ENCODE measurements at regions not wholly inside any gene's neighbourhood (a gene's known extent, or its start where the extent isn't known, plus 50 kb on each side); places are given as distances from the start of the nearest gene placed in this dataset.

DNA sequence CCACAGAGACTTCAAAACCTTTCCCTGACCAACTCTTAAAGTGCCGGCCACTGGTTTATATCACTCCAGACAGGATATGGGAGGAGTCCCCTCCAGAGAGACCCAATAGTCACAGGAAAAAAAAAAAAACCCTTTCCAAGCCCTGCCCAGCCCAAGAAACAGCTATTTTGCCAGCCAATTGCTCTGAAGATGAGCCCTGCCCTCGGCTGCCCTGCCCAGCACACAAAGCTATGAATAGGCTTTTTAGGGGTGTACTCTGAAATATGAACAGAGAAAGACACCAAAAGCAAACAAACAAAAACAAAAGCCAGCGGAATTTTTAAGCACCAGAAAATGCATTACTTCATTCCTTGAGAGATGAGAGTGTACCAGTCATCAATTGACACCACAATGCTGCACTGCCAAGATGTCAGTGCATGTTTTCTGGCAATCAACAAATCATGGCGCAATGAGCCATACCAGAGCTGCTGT lies 275.1 kb downstream of the C6orf118 start:
- TF ChIP-seq, protein P1, sequence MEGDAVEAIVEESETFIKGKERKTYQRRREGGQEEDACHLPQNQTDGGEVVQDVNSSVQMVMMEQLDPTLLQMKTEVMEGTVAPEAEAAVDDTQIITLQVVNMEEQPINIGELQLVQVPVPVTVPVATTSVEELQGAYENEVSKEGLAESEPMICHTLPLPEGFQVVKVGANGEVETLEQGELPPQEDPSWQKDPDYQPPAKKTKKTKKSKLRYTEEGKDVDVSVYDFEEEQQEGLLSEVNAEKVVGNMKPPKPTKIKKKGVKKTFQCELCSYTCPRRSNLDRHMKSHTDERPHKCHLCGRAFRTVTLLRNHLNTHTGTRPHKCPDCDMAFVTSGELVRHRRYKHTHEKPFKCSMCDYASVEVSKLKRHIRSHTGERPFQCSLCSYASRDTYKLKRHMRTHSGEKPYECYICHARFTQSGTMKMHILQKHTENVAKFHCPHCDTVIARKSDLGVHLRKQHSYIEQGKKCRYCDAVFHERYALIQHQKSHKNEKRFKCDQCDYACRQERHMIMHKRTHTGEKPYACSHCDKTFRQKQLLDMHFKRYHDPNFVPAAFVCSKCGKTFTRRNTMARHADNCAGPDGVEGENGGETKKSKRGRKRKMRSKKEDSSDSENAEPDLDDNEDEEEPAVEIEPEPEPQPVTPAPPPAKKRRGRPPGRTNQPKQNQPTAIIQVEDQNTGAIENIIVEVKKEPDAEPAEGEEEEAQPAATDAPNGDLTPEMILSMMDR (IDR thresholded peaks at IDR 0.05; ENCODE audit: borderline replicate concordance): no peak
- DNase-seq: no peak
- intact Hi-C loops (cut with micrococcal nuclease): no loop called here
- no peak overlapping the region for H3K4me3 ChIP-seq
- no peaks in the 10 kb centered on the region for H3K9me3 ChIP-seq (replicated peaks)
- H3K4me1 ChIP-seq: no peaks in the 10 kb centered on the region
- peaks cover 16% of the 10 kb centered on the region for H3K27me3 ChIP-seq (ENCODE audit: low read depth)
- no peaks in the 10 kb centered on the region for H3K36me3 ChIP-seq
- no peak overlapping the region for H3K27ac ChIP-seq (replicated peaks)

DNA sequence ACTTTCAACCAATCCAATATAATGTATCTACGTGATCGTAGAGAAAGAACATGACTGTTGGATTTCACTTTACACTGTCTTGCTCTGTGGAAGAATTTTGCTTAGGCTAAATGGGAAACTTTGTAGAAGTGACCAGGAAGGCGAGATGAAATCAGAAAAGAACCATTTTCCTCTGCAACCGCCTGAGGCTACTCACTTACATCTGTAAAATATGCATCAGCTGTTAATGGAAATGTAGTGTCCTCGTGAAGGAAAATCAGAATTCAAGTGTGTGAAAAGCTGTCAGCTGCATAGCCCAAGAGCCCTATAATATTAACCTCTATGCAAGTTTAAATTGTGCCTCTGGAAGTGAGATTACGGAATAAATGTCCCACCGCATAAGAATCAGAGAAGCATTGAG lies 277.9 kb downstream of the C6orf118 start:
- intact Hi-C loops (cut with micrococcal nuclease): no loop called here
- no peak for DNase-seq
- no peaks in the 10 kb centered on the region for H3K36me3 ChIP-seq
- no peak overlapping the region for H3K27ac ChIP-seq (replicated peaks)
- no peak overlapping the region for H3K4me3 ChIP-seq
- H3K9me3 ChIP-seq (replicated peaks): no peaks in the 10 kb centered on the region
- H3K27me3 ChIP-seq (ENCODE audit: low read depth): peaks cover 14% of the 10 kb centered on the region
- no peaks in the 10 kb centered on the region for H3K4me1 ChIP-seq
- TF ChIP-seq, protein P1 (IDR thresholded peaks at IDR 0.05; ENCODE audit: borderline replicate concordance): no peak

DNA sequence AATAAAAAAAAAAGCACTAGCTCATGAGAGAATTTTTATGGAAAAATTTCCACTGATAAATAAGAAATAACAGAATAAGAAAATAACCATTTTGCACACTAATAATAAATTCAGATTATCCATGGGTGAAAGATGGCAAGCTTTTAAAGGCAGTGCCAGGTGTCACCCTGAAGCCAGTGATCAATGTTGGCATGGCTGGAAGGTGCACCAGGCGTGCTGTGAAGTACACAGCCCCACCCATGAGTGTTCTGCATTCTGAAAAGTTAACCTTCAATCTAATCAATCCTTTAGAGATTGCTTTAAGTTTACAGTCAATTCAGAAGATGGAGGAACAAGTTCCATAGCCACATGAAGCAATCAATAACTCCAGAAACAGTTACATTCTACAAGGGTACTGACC lies 284.4 kb downstream of the C6orf118 start:
- no peak for DNase-seq
- Histone ChIP-seq H3K9me3 (replicated peaks) (no peaks in the 10 kb centered on the region), H3K4me3 (no peak overlapping the region), H3K27me3 (ENCODE audit: low read depth) (peaks cover 23% of the 10 kb centered on the region), H3K36me3 (no peaks in the 10 kb centered on the region), H3K4me1 (no peaks in the 10 kb centered on the region), H3K27ac (replicated peaks) (no peak overlapping the region)
- TF ChIP-seq, protein P1 (IDR thresholded peaks at IDR 0.05; ENCODE audit: borderline replicate concordance): no peak
- intact Hi-C loops (cut with micrococcal nuclease): no loop called here

DNA sequence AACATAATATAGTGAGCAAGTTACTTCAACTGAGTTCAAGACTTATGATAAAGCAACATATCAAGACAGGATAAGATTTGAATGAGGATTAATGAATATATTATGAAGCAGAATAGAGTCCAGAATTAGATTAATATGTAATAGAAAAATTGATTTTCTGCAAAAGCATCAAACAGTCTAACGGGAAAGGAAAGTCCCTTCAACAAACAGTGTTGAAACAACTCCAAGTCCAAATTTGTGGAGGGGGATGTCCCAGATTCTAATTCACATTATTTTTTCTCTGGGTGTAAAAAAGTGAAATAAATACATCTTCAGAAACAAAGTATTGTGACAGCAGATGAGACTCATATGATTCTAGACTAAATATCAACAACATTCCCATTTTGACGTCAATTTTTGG lies 289.7 kb downstream of the C6orf118 start:
- DNase-seq: no peak
- H3K9me3 ChIP-seq (replicated peaks): no peaks in the 10 kb centered on the region
- H3K4me1 ChIP-seq: no peaks in the 10 kb centered on the region
- no peaks in the 10 kb centered on the region for H3K36me3 ChIP-seq
- no peak overlapping the region for H3K4me3 ChIP-seq
- peaks cover 16% of the 10 kb centered on the region for H3K27me3 ChIP-seq (ENCODE audit: low read depth)
- H3K27ac ChIP-seq (replicated peaks): no peak overlapping the region
- intact Hi-C loops (cut with micrococcal nuclease): no loop called here
- TF ChIP-seq, protein P1 (IDR thresholded peaks at IDR 0.05; ENCODE audit: borderline replicate concordance): no peak

DNA sequence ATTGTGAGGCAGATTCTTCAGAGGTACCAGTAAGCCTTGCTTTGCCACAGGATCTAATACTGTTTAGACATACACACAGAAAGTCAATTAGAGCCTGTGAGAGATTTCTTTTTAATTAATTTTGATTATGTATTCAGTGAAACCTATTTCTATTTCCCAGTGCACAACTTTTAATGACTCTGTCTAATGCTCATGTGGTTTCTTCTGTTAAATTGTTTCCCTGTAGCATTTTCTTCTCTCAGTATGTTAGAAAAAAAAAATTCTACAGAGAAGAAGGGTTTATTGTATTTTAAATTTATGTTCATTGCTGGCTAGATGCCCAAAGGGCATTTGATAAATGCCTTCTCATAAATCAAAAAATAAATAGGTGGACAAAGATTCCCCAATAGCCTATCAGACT lies 293.7 kb downstream of the C6orf118 start:
- Histone ChIP-seq H3K36me3 (no peaks in the 10 kb centered on the region), H3K4me3 (no peak overlapping the region), H3K4me1 (peaks cover 4% of the 10 kb centered on the region), H3K9me3 (replicated peaks) (no peaks in the 10 kb centered on the region), H3K27ac (replicated peaks) (no peak overlapping the region), H3K27me3 (ENCODE audit: low read depth) (peaks cover 2% of the 10 kb centered on the region)
- TF ChIP-seq, protein P1 (IDR thresholded peaks at IDR 0.05; ENCODE audit: borderline replicate concordance): no peak
- intact Hi-C loops (cut with micrococcal nuclease): no loop called here
- no peak for DNase-seq

DNA sequence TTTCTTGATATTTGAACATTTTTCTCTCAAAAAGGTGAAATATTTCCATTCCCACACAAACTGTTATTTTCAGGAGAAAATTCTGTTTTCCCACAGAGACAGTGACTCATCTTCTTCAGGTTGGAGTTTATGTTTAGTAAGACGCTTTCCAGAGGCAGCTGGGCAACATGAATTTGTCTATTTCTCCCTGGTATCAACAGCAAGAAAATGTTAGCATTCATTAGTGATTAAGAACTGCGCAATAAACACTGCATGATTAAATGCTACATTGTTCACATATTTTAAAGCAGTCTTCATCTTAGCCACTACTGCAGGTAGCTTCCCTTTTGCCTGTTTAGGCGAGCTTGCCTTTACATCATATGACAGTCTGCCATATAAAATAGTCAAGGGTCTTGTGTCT lies 295.7 kb downstream of the C6orf118 start:
- Histone ChIP-seq H3K27me3 (ENCODE audit: low read depth) (no peaks in the 10 kb centered on the region), H3K4me3 (no peak overlapping the region), H3K4me1 (peaks cover 6% of the 10 kb centered on the region), H3K27ac (replicated peaks) (no peak overlapping the region), H3K36me3 (no peaks in the 10 kb centered on the region), H3K9me3 (replicated peaks) (no peaks in the 10 kb centered on the region)
- TF ChIP-seq, protein P1 (IDR thresholded peaks at IDR 0.05; ENCODE audit: borderline replicate concordance): no peak
- intact Hi-C loops (cut with micrococcal nuclease): no loop called here
- DNase-seq: no peak

Data from left ventricle myocardium inferior (tissue), 1 donor.